ENCODE measurements at regions not wholly inside any gene's neighbourhood (a gene's known extent, or its start where the extent isn't known, plus 50 kb on each side); places are given as distances from the start of the nearest gene placed in this dataset.

- ChIA-PET CTCF (interaction anchor here (0.8 to 1.3 kb wide), 6 partner anchors 11 to 47 kb away, joined by 3 to 4 read pairs (median 3); no protein-coding TSS in a partner anchor), POLR2A (no interaction called here)
- no peak for DNase-seq (ENCODE audit: extremely low spot score)
- TF ChIP-seq CTCF (IDR thresholded peaks at IDR 0.05; ENCODE audit: control extremely low read depth, extremely low read depth, low read depth, missing control alignments), result no peak
These were observed 52.8 kb upstream of the IGLL5 start for GRCh38 chr22:22834783-22835182.

GRCh38 chr22:22835242-22835641 lies 52.4 kb upstream of the IGLL5 start:
- CTCF ChIA-PET, result interaction anchor here (1.0 to 1.4 kb wide), 5 partner anchors 15 to 47 kb away, joined by 3 read pairs; no protein-coding TSS in a partner anchor
- POLR2A ChIA-PET, result no interaction called here

GRCh38 chr22:22835771-22836291 lies 51.8 kb upstream of the IGLL5 start:
- CTCF ChIA-PET, result interaction anchor here (0.9 to 1.4 kb wide), 6 partner anchors 10 to 120 kb away, joined by 3 to 5 read pairs (median 4); no protein-coding TSS in a partner anchor
- POLR2A ChIA-PET, result no interaction called here
- no peak for DNase-seq (ENCODE audit: extremely low spot score)
- TF ChIP-seq CTCF (IDR thresholded peaks at IDR 0.05; ENCODE audit: control extremely low read depth, extremely low read depth, low read depth, missing control alignments), result no peak

More at GRCh38 chr22:22835242-22835641, 52.4 kb upstream of the IGLL5 start:
- TF ChIP-seq CTCF (IDR thresholded peaks at IDR 0.05; ENCODE audit: control extremely low read depth, extremely low read depth, low read depth, missing control alignments), result no peak
- DNase-seq (ENCODE audit: extremely low spot score), result no peak

- POLR2A ChIA-PET, result no interaction called here
- DNase-seq (ENCODE audit: extremely low spot score), result no peak
- CTCF ChIA-PET, result interaction anchor here (0.9 to 1.4 kb wide), 6 partner anchors 9 to 119 kb away, joined by 3 to 5 read pairs (median 4); no protein-coding TSS in a partner anchor
- no peak for TF ChIP-seq CTCF (IDR thresholded peaks at IDR 0.05; ENCODE audit: control extremely low read depth, extremely low read depth, low read depth, missing control alignments)
These were observed 51.0 kb upstream of the IGLL5 start for GRCh38 chr22:22836635-22837034.

All from GM10248 (cell line).